CD4-positive, CD25-positive, alpha-beta regulatory T cell (primary cell): ENCODE measurements at regions not wholly inside any gene's neighbourhood (a gene's known extent, or its start where the extent isn't known, plus 50 kb on each side); places are given as distances from the start of the nearest gene placed in this dataset.

Experiments
- ATAC-seq, 2 donors: fragments of 150-1000 bp; cut with Tn5 transposase; one replicate each; pipeline ENCODE4 v1.10.0; 2021; ENCODE audit warnings: low read depth in 2 of 2, moderate number of reproducible peaks in 2 of 2, moderate library complexity in 1 of 2
- DNase-seq, 3 donors: peaks; one replicate each; pipeline versions ENCODE4 v3.0.0 to v3.0.0-alpha.2; 2012 to 2022; ENCODE audit warnings: mixed read lengths in 1 of 3
- H3K27ac ChIP-seq: one replicate; pipeline ENCODE4 v1.7.0; 2013; ENCODE audit warnings: mild to moderate bottlenecking, low read length; ENCODE audit not compliant: insufficient read depth, poor library complexity, severe bottlenecking
- H3K27me3 ChIP-seq: one replicate; pipeline ENCODE4 v1.7.0; 2013; ENCODE audit warnings: low read length; ENCODE audit not compliant: control insufficient read depth, insufficient read depth
- H3K36me3 ChIP-seq: one replicate; pipeline ENCODE4 v1.7.0; 2013; ENCODE audit warnings: mild to moderate bottlenecking, low read length, moderate library complexity; ENCODE audit not compliant: control insufficient read depth, insufficient read depth
- H3K4me1 ChIP-seq: 2 replicates; pipeline ENCODE4 v1.7.0; 2013; ENCODE audit warnings: mild to moderate bottlenecking, low read length; ENCODE audit not compliant: insufficient read depth, control insufficient read depth, poor library complexity, severe bottlenecking
- H3K4me3 ChIP-seq: one replicate; pipeline ENCODE4 v1.7.0; 2013; ENCODE audit warnings: low read depth, mild to moderate bottlenecking, low read length, moderate library complexity
- H3K9me3 ChIP-seq, 2 experiments: 1 replicate in 1 of 2; 2 replicates in 1 of 2; pipeline ENCODE4 v1.7.0; 2013; ENCODE audit warnings: low read length in 2 of 2, mild to moderate bottlenecking in 1 of 2, moderate library complexity in 1 of 2; ENCODE audit not compliant: control insufficient read depth in 2 of 2
- H3K27ac Mint-ChIP-seq, 3 donors: one replicate each; pipeline ENCODE4 v1.8.0; 2020 to 2022; ENCODE audit warnings: mild to moderate bottlenecking in 3 of 3, mixed read lengths in 3 of 3, moderate library complexity in 2 of 3
- H3K27me3 Mint-ChIP-seq: one replicate; pipeline ENCODE4 v1.8.0; 2022; ENCODE audit warnings: mild to moderate bottlenecking, mixed read lengths
- H3K36me3 Mint-ChIP-seq: one replicate; pipeline ENCODE4 v1.8.0; 2020; ENCODE audit warnings: mixed read lengths
- H3K4me1 Mint-ChIP-seq, 4 donors: one replicate each; pipeline ENCODE4 v1.8.0; 2020 to 2022; ENCODE audit warnings: mixed read lengths in 4 of 4, mild to moderate bottlenecking in 1 of 4
- H3K4me3 Mint-ChIP-seq, 4 donors: one replicate each; pipeline ENCODE4 v1.8.0; 2020 to 2022; ENCODE audit warnings: mild to moderate bottlenecking in 4 of 4, mixed read lengths in 4 of 4, moderate library complexity in 3 of 4
- H3K9me3 Mint-ChIP-seq, 7 donors: one replicate each; pipeline ENCODE4 v1.8.0; 2020 to 2022; ENCODE audit warnings: mixed read lengths in 7 of 7, mild to moderate bottlenecking in 3 of 7, moderate library complexity in 2 of 7

DNA sequence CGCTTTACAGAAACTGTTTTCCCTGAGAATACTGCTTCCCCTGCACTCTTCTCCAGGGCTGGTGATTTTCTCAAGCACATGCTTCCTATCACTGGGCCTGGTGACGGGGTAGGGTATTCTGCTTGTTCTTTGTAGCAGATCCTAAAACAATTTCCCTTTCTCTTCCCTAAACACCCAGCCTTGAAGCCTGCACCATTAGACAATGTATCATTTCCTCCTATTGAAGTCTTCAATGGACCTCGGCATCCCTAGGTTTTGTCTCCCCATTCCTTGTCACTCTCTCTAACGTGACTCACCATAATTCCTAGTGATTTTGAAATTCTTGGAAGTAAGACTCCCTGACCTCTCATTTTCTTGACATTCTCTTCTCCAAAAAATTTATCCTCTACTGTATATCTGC is 109.5 kb upstream of the GHITM start:
- Mint-ChIP-seq H3K27me3 (no peaks in the 10 kb centered on the region), H3K4me3 (no peak overlapping the region), H3K27ac (no peak overlapping the region), H3K36me3 (no peaks in the 10 kb centered on the region), H3K9me3 (peaks cover 0 to 3% (median 0%) of the 10 kb centered on the region in 7 donors), H3K4me1 (no peaks in the 10 kb centered on the region)
- Histone ChIP-seq H3K4me1 (no peaks in the 10 kb centered on the region), H3K36me3 (no peaks in the 10 kb centered on the region), H3K27me3 (no peaks in the 10 kb centered on the region), H3K27ac (no peak overlapping the region), H3K9me3 (no peaks in the 10 kb centered on the region), H3K4me3 (no peak overlapping the region)
- DNase-seq (no peak), ATAC-seq (no peak)

DNA sequence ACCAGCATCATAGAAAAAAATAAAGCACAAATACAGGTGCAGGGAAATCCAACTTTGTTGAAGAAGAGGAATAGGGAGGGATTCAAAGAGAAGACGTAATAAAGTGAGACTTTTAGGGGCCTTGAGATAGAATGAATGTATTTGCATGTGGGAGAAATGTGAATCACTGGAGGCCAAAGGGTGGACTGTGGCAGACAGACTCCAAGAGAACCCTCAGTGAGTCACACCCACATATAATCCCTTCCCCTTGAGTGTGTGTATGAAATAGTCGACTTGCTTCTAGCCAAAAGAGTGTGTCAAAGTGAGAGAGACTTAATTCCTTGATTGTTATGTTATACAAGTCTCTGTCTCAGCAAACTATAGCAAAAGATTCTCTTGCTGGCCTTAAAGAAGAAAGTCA is 101.3 kb upstream of the GHITM start:
- H3K27me3 ChIP-seq = no peaks in the 10 kb centered on the region
- Mint-ChIP-seq H3K27ac (no peak overlapping the region), H3K36me3 (no peaks in the 10 kb centered on the region), H3K4me1 (no peaks in the 10 kb centered on the region), H3K4me3 (no peak overlapping the region), H3K9me3 (peaks cover 0 to 6% (median 2%) of the 10 kb centered on the region in 7 donors), H3K27me3 (no peaks in the 10 kb centered on the region)
- H3K27ac ChIP-seq = no peak overlapping the region
- H3K9me3 ChIP-seq = no peaks in the 10 kb centered on the region
- no peaks in the 10 kb centered on the region for H3K4me1 ChIP-seq
- H3K4me3 ChIP-seq = no peak overlapping the region
- ATAC-seq (no peak), DNase-seq (no peak)
- H3K36me3 ChIP-seq = no peaks in the 10 kb centered on the region

GRCh38 chr10:84039957-84040356 is 99.4 kb upstream of the GHITM start:
- H3K27me3 ChIP-seq = no peaks in the 10 kb centered on the region
- DNase-seq = no peak
- H3K4me3 ChIP-seq = no peak overlapping the region
- Mint-ChIP-seq H3K4me1 (no peaks in the 10 kb centered on the region), H3K36me3 (no peaks in the 10 kb centered on the region), H3K4me3 (no peak overlapping the region), H3K27ac (no peak overlapping the region), H3K27me3 (no peaks in the 10 kb centered on the region), H3K9me3 (peaks cover 0 to 6% (median 2%) of the 10 kb centered on the region in 7 donors)
- no peak overlapping the region for H3K27ac ChIP-seq
- H3K4me1 ChIP-seq = no peaks in the 10 kb centered on the region
- no peaks in the 10 kb centered on the region for H3K9me3 ChIP-seq
- ATAC-seq = no peak
- H3K36me3 ChIP-seq = no peaks in the 10 kb centered on the region

GRCh38 chr10:84047258-84048010 is 91.9 kb upstream of the GHITM start:
- ATAC-seq (no peak), DNase-seq (no peak)
- H3K36me3 Mint-ChIP-seq = no peaks in the 10 kb centered on the region
- no peak overlapping the region for H3K27ac ChIP-seq
- H3K4me1 ChIP-seq = no peaks in the 10 kb centered on the region
- H3K27me3 Mint-ChIP-seq = peaks cover 4% of the 10 kb centered on the region
- no peak overlapping the region for H3K27ac Mint-ChIP-seq
- H3K4me3 ChIP-seq = no peak overlapping the region
- H3K36me3 ChIP-seq = no peaks in the 10 kb centered on the region
- no peaks in the 10 kb centered on the region for H3K4me1 Mint-ChIP-seq
- no peak overlapping the region for H3K4me3 Mint-ChIP-seq
- peaks cover 0 to 7% (median 4%) of the 10 kb centered on the region in 7 donors for H3K9me3 Mint-ChIP-seq
- H3K27me3 ChIP-seq = no peaks in the 10 kb centered on the region
- peaks cover 0 to 3% of the 10 kb centered on the region in 2 experiments for H3K9me3 ChIP-seq

DNA sequence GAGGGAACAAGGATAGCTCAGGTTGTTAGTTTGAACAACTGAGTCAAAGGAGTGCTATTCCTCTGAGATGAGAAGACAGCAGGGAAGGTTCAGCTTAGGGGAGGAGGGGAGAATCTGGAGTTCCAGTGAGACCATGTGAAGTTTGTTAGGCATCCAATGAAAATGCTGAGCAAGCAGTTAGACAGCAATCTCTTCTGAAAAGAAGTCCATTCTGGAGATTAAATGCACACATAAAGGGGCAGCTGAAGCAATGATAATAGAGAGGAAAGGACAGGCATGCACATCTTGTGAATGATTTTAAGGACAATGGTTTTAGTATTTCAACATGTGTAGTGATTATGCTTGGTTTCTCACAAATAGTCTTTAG is 89.7 kb upstream of the GHITM start:
- H3K4me1 Mint-ChIP-seq = no peaks in the 10 kb centered on the region
- Histone ChIP-seq H3K36me3 (no peaks in the 10 kb centered on the region), H3K4me1 (no peaks in the 10 kb centered on the region), H3K4me3 (no peak overlapping the region), H3K9me3 (peaks cover 0 to 3% of the 10 kb centered on the region in 2 experiments), H3K27me3 (no peaks in the 10 kb centered on the region), H3K27ac (no peak overlapping the region)
- H3K4me3 Mint-ChIP-seq = no peak overlapping the region
- DNase-seq = no peak
- no peaks in the 10 kb centered on the region for H3K36me3 Mint-ChIP-seq
- no peak overlapping the region for H3K27ac Mint-ChIP-seq
- H3K27me3 Mint-ChIP-seq = peaks cover 4% of the 10 kb centered on the region
- peaks cover 0 to 7% (median 4%) of the 10 kb centered on the region in 7 donors for H3K9me3 Mint-ChIP-seq
- ATAC-seq = no peak

DNA sequence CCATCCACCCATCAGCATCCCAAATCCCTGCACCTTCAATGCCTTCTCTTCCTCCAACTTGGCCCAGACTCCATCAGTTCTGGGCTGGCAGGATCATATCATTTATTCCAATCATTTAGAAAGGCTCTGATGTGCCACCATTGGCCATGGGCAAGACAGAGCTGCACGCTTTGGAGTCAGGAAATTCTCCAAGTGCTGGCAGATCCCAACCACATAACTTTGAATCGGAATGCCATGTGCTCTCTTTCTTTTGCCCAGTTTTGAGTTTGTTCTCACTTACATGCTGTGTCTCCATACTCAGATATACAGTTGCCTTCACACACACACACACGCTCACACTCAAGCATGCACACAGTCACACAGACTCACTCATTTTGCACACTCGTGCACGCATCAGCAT is 85.7 kb upstream of the GHITM start:
- H3K27ac ChIP-seq = no peak overlapping the region
- peaks cover 0 to 5% (median 3%) of the 10 kb centered on the region in 7 donors for H3K9me3 Mint-ChIP-seq

GRCh38 chr10:84054743-84055142 is 84.6 kb upstream of the GHITM start:
- Histone ChIP-seq H3K27me3 (peaks cover 1% of the 10 kb centered on the region), H3K4me3 (no peak overlapping the region), H3K9me3 (peaks cover 0 to under 1% of the 10 kb centered on the region in 2 experiments), H3K27ac (no peak overlapping the region), H3K36me3 (no peaks in the 10 kb centered on the region), H3K4me1 (no peaks in the 10 kb centered on the region)
- DNase-seq = no peak
- no peak for ATAC-seq
- Mint-ChIP-seq H3K4me1 (no peaks in the 10 kb centered on the region), H3K27ac (no peak overlapping the region), H3K27me3 (no peaks in the 10 kb centered on the region), H3K36me3 (no peaks in the 10 kb centered on the region), H3K9me3 (peaks cover 0 to 5% (median 0%) of the 10 kb centered on the region in 7 donors), H3K4me3 (no peak overlapping the region)

More for the DNA sequence above, 85.7 kb upstream of the GHITM start:
- Mint-ChIP-seq H3K27me3 (no peaks in the 10 kb centered on the region), H3K36me3 (no peaks in the 10 kb centered on the region), H3K27ac (peak overlapping the region in 1 of 3 donors; percentile 61), H3K4me3 (no peak overlapping the region), H3K4me1 (no peaks in the 10 kb centered on the region)
- Histone ChIP-seq H3K4me3 (no peak overlapping the region), H3K4me1 (no peaks in the 10 kb centered on the region), H3K9me3 (peaks cover 0 to 3% of the 10 kb centered on the region in 2 experiments), H3K36me3 (no peaks in the 10 kb centered on the region), H3K27me3 (peaks cover 1% of the 10 kb centered on the region)
- ATAC-seq (no peak), DNase-seq (no peak)

DNA sequence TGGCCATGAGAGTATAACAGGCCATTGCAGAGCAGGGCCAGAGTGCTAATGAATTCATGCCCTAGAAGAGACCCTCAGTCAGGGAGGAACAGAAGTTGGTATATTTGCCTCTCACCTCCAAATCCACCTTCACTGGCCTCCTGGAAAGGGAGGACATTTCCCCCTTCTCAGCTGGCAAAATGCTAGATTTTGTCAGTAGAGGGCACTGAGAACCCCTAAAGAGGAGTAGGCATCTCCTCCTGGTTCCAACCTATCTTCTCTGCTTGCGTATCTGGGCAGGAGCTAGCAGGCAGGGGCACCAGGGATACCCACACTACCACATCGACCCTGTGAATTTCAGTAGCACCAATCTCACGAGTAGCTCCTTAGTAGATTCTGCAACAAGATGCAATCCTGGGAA is 79.8 kb upstream of the GHITM start:
- Mint-ChIP-seq H3K4me1 (no peaks in the 10 kb centered on the region), H3K9me3 (no peaks in the 10 kb centered on the region), H3K4me3 (no peak overlapping the region), H3K27me3 (no peaks in the 10 kb centered on the region), H3K27ac (no peak overlapping the region), H3K36me3 (no peaks in the 10 kb centered on the region)
- DNase-seq (no peak), ATAC-seq (no peak)
- no peaks in the 10 kb centered on the region for H3K4me1 ChIP-seq
- H3K27me3 ChIP-seq = peaks cover 1% of the 10 kb centered on the region
- H3K4me3 ChIP-seq = no peak overlapping the region
- no peak overlapping the region for H3K27ac ChIP-seq
- no peaks in the 10 kb centered on the region for H3K9me3 ChIP-seq
- no peaks in the 10 kb centered on the region for H3K36me3 ChIP-seq
